ENCODE measurements at regions not wholly inside any gene's neighbourhood (a gene's known extent, or its start where the extent isn't known, plus 50 kb on each side); places are given as distances from the start of the nearest gene placed in this dataset.

DNA sequence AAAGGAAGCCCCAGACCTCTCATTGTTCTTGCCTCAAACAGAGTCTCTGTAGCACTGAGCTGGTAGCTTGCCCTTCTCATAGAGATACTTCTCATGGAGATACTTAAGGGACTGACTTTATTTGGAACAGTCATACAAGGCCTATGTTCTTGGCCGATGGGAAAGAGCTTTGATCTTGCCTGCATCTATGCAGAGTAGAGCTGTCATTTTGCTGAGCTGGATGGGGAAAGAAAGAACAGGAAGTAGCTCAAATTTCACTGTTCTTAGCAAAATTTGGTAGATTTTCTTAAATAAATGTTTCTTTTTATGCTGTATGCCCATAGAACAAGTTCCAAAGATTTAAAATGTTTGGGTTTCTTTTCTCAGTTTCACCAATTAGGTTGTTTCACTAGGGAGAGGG is 119.3 kb upstream of the SEC61G start:
- TF ChIP-seq, protein P1, sequence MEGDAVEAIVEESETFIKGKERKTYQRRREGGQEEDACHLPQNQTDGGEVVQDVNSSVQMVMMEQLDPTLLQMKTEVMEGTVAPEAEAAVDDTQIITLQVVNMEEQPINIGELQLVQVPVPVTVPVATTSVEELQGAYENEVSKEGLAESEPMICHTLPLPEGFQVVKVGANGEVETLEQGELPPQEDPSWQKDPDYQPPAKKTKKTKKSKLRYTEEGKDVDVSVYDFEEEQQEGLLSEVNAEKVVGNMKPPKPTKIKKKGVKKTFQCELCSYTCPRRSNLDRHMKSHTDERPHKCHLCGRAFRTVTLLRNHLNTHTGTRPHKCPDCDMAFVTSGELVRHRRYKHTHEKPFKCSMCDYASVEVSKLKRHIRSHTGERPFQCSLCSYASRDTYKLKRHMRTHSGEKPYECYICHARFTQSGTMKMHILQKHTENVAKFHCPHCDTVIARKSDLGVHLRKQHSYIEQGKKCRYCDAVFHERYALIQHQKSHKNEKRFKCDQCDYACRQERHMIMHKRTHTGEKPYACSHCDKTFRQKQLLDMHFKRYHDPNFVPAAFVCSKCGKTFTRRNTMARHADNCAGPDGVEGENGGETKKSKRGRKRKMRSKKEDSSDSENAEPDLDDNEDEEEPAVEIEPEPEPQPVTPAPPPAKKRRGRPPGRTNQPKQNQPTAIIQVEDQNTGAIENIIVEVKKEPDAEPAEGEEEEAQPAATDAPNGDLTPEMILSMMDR (IDR thresholded peaks at IDR 0.05 in 2 of 3, conservative IDR thresholded peaks at IDR 0.05 in 1 of 3; ENCODE audit: borderline replicate concordance in 1 of 3, insufficient read depth in 1 of 3, low read depth in 2 of 3, low read length in 2 of 3): no peak
- TF ChIP-seq, protein P2, sequence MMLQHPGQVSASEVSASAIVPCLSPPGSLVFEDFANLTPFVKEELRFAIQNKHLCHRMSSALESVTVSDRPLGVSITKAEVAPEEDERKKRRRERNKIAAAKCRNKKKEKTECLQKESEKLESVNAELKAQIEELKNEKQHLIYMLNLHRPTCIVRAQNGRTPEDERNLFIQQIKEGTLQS (IDR thresholded peaks at IDR 0.05): no peak
- TF ChIP-seq RAD21 (IDR thresholded peaks at IDR 0.05; ENCODE audit: low read depth) (no peak), POLR2A (IDR thresholded peaks at IDR 0.05; ENCODE audit: borderline replicate concordance, extremely low read depth, insufficient read depth, insufficient read length) (no peak), POLR2AphosphoS5 (IDR thresholded peaks at IDR 0.05; ENCODE audit: low read depth, low read length) (no peak), EGR1 (IDR thresholded peaks at IDR 0.05; ENCODE audit: low read depth) (no peak), EZH2 (IDR thresholded peaks at IDR 0.05) (no peak)
